HG02884 (cell line): ENCODE measurements at regions not wholly inside any gene's neighbourhood (a gene's known extent, or its start where the extent isn't known, plus 50 kb on each side); places are given as distances from the start of the nearest gene placed in this dataset.

Experiments used
- ATAC-seq: cut with Tn5 transposase; IDR thresholded peaks from one replicate; pipeline ENCODE4 v1.9.1; 2021; ENCODE audit warnings: mild to moderate bottlenecking, moderate library complexity; ENCODE audit not compliant: unreplicated experiment

GRCh38 chr4:138964716-138965426, 50.7 kb upstream of the NOCT start:
- ATAC-seq: no peak

- no peak for ATAC-seq
These were observed 52.2 kb upstream of the NOCT start for GRCh38 chr4:138963412-138963811.

- ATAC-seq: no peak
These were observed 53.9 kb upstream of the NOCT start for GRCh38 chr4:138961664-138962063.

GRCh38 chr4:138961129-138961528, 54.5 kb upstream of the NOCT start:
- ATAC-seq: no peak

- no peak for ATAC-seq
These were observed 55.3 kb upstream of the NOCT start for GRCh38 chr4:138960175-138960710.

GRCh38 chr4:138959097-138959815, 56.3 kb upstream of the NOCT start:
- ATAC-seq: no peak

GRCh38 chr4:138958519-138958918, 57.1 kb upstream of the NOCT start:
- no peak for ATAC-seq

GRCh38 chr4:138957302-138957701, 58.3 kb upstream of the NOCT start:
- no peak for ATAC-seq

GRCh38 chr4:138954428-138954827, 61.2 kb upstream of the NOCT start:
- ATAC-seq: no peak

- no peak for ATAC-seq
These were observed 61.6 kb upstream of the NOCT start for GRCh38 chr4:138953961-138954371.

GRCh38 chr4:138952411-138952810, 63.2 kb upstream of the NOCT start:
- no peak for ATAC-seq

- no peak for ATAC-seq
These were observed 63.8 kb upstream of the NOCT start for GRCh38 chr4:138951764-138952163.

- ATAC-seq: no peak
These were observed 65.7 kb upstream of the NOCT start for GRCh38 chr4:138949866-138950265.

- no peak for ATAC-seq
These were observed 66.7 kb upstream of the NOCT start for GRCh38 chr4:138948918-138949317.

- ATAC-seq: no peak
These were observed 69.3 kb upstream of the NOCT start for GRCh38 chr4:138946306-138946705.

GRCh38 chr4:138945840-138946239, 69.7 kb upstream of the NOCT start:
- ATAC-seq: no peak

- ATAC-seq: no peak
These were observed 70.2 kb upstream of the NOCT start for GRCh38 chr4:138945401-138945800.

GRCh38 chr4:138943893-138944292, 71.7 kb upstream of the NOCT start:
- no peak for ATAC-seq

- no peak for ATAC-seq
These were observed 74.5 kb upstream of the NOCT start for GRCh38 chr4:138941037-138941436.

GRCh38 chr4:138939960-138940359, 75.6 kb upstream of the NOCT start:
- ATAC-seq: no peak

- ATAC-seq: peak; percentile 78
These were observed 77.3 kb upstream of the NOCT start for GRCh38 chr4:138938366-138938690.

GRCh38 chr4:138935135-138935807, 80.3 kb upstream of the NOCT start:
- ATAC-seq: no peak
